CD4-positive, alpha-beta T cell (primary cell): ENCODE measurements at regions not wholly inside any gene's neighbourhood (a gene's known extent, or its start where the extent isn't known, plus 50 kb on each side); places are given as distances from the start of the nearest gene placed in this dataset.

ENCODE experiments used
- ATAC-seq: fragments of 200-7000 bp; cut with Tn5 transposase; one replicate; pipeline ENCODE4 v1.10.0; 2022; ENCODE audit warnings: mild to moderate bottlenecking; ENCODE audit not compliant: poor library complexity
- CTCF ChIA-PET: fragments of 350-600 bp; sonication (Branson Sonifier 250); formaldehyde crosslinking; loops from one replicate; lab custom pipeline; 2021; ENCODE audit warnings: antibody characterized with exemption, inconsistent platforms; lab: Charles Lee
- POLR2A ChIA-PET: fragments of 350-600 bp; sonication (Branson Sonifier 250); formaldehyde crosslinking; loops from one replicate; lab custom pipeline; 2021; ENCODE audit warnings: antibody characterized with exemption, inconsistent platforms; lab: Charles Lee
- DNase-seq, 14 experiments: peaks; one replicate each; pipeline ENCODE4 v3.0.0-alpha.2; 2013 to 2020; ENCODE audit warnings: mixed read lengths in 2 of 14
- H3K27ac ChIP-seq, 2 donors: one replicate each; pipeline versions ENCODE4 v1.5.1 to v1.7.0; 2013; ENCODE audit warnings: low read length in 2 of 2, low read depth in 1 of 2, mild to moderate bottlenecking in 1 of 2
- H3K27me3 ChIP-seq, 2 experiments: 1 replicate in 1 of 2; 2 replicates in 1 of 2; pipeline versions ENCODE4 v1.6.1 to v1.7.0; 2013; ENCODE audit warnings: low read length in 2 of 2, control low read depth in 1 of 2, mild to moderate bottlenecking in 1 of 2, moderate library complexity in 1 of 2; ENCODE audit not compliant: insufficient read depth in 2 of 2, control insufficient read depth in 1 of 2
- H3K36me3 ChIP-seq: one replicate; pipeline ENCODE4 v1.6.1; 2013; ENCODE audit warnings: low read length, control low read depth; ENCODE audit not compliant: insufficient read depth
- H3K4me1 ChIP-seq: one replicate; pipeline ENCODE4 v1.6.1; 2013; ENCODE audit warnings: low read length, control low read depth; ENCODE audit not compliant: insufficient read depth
- H3K4me3 ChIP-seq: one replicate; pipeline ENCODE4 v1.5.1; 2013; ENCODE audit warnings: mild to moderate bottlenecking, low read length, moderate library complexity
- H3K9me3 ChIP-seq, 2 experiments: 1 replicate in 1 of 2; 2 replicates in 1 of 2; pipeline versions ENCODE4 v1.6.1 to v1.7.0; 2013; ENCODE audit warnings: low read length in 2 of 2, mild to moderate bottlenecking in 2 of 2, control low read depth in 1 of 2, moderate library complexity in 1 of 2; ENCODE audit not compliant: control insufficient read depth in 1 of 2, insufficient read depth in 1 of 2
- H3K27ac Mint-ChIP-seq: one replicate; pipeline ENCODE4 v1.8.0; 2020; ENCODE audit warnings: mixed read lengths
- H3K27me3 Mint-ChIP-seq: one replicate; pipeline ENCODE4 v1.8.0; 2021; ENCODE audit warnings: mixed read lengths
- H3K36me3 Mint-ChIP-seq: one replicate; pipeline ENCODE4 v1.8.0; 2021; ENCODE audit warnings: low read depth, mixed read lengths
- H3K4me1 Mint-ChIP-seq: one replicate; pipeline ENCODE4 v1.8.0; 2021; ENCODE audit warnings: low read depth, mixed read lengths
- H3K4me3 Mint-ChIP-seq: one replicate; pipeline ENCODE4 v1.8.0; 2020; ENCODE audit warnings: mild to moderate bottlenecking, mixed read lengths
- H3K9me3 Mint-ChIP-seq: one replicate; pipeline ENCODE4 v1.8.0; 2020; ENCODE audit warnings: mixed read lengths
- CTCF ChIP-seq: fragments of 200-600 bp; IDR thresholded peaks from one replicate; pipeline ENCODE4 v1.8.0; 2022; ENCODE audit warnings: antibody characterized with exemption, mild to moderate bottlenecking
- intact Hi-C, 2 experiments: fragments of 100-400 bp; cut with DNase I in 1 of 2; cut with micrococcal nuclease in 1 of 2; formaldehyde crosslinking; loops; one replicate each; pipeline versions ENCODE4 v1.15.1 to v1.9.0; 2023 to 2025; cut with DNase I, micrococcal nuclease

- Histone ChIP-seq H3K4me1 (no peaks in the 10 kb centered on the region), H3K4me3 (no peak overlapping the region), H3K36me3 (no peaks in the 10 kb centered on the region), H3K27ac (no peak overlapping the region), H3K27me3 (no peaks in the 10 kb centered on the region), H3K9me3 (peaks cover 0 to 4% of the 10 kb centered on the region in 2 experiments)
- no peak overlapping the region for H3K27ac Mint-ChIP-seq
- intact Hi-C loops, result no loop called here
- POLR2A ChIA-PET, result no interaction called here
- CTCF ChIA-PET, result no interaction called here
- DNase-seq (no peak), ATAC-seq (no peak)
- no peak for TF ChIP-seq CTCF
- no peaks in the 10 kb centered on the region for H3K36me3 Mint-ChIP-seq
- no peak overlapping the region for H3K4me3 Mint-ChIP-seq
- peaks cover 2% of the 10 kb centered on the region for H3K9me3 Mint-ChIP-seq
- H3K27me3 Mint-ChIP-seq, result peaks cover 31% of the 10 kb centered on the region
- H3K4me1 Mint-ChIP-seq, result no peaks in the 10 kb centered on the region
Observed at GRCh38 chr5:124604419-124604818, 142.0 kb downstream of the ZNF608 start.

- POLR2A ChIA-PET, result no interaction called here
- Mint-ChIP-seq H3K4me1 (no peaks in the 10 kb centered on the region), H3K27me3 (peaks cover 25% of the 10 kb centered on the region), H3K36me3 (no peaks in the 10 kb centered on the region), H3K27ac (no peak overlapping the region), H3K9me3 (no peaks in the 10 kb centered on the region), H3K4me3 (no peak overlapping the region)
- DNase-seq (no peak), ATAC-seq (no peak)
- intact Hi-C loops, result no loop called here
- no peaks in the 10 kb centered on the region for H3K36me3 ChIP-seq
- CTCF ChIA-PET, result no interaction called here
- TF ChIP-seq CTCF, result no peak
- no peaks in the 10 kb centered on the region for H3K4me1 ChIP-seq
- no peaks in the 10 kb centered on the region for H3K27me3 ChIP-seq
- no peak overlapping the region for H3K27ac ChIP-seq
- H3K9me3 ChIP-seq, result peaks cover 0 to 4% of the 10 kb centered on the region in 2 experiments
- no peak overlapping the region for H3K4me3 ChIP-seq
Observed at GRCh38 chr5:124602925-124603650, 143.4 kb downstream of the ZNF608 start.

GRCh38 chr5:124599028-124599973 is 147.1 kb downstream of the ZNF608 start:
- Mint-ChIP-seq H3K36me3 (no peaks in the 10 kb centered on the region), H3K27me3 (peaks cover 21% of the 10 kb centered on the region), H3K4me3 (no peak overlapping the region), H3K27ac (no peak overlapping the region), H3K4me1 (no peaks in the 10 kb centered on the region), H3K9me3 (no peaks in the 10 kb centered on the region)
- Histone ChIP-seq H3K27me3 (no peaks in the 10 kb centered on the region), H3K4me1 (no peaks in the 10 kb centered on the region), H3K36me3 (no peaks in the 10 kb centered on the region), H3K27ac (no peak overlapping the region), H3K9me3 (peaks cover 0 to 4% of the 10 kb centered on the region in 2 experiments), H3K4me3 (no peak overlapping the region)
- ATAC-seq, result no peak
- CTCF ChIA-PET, result no interaction called here
- no peak for DNase-seq
- intact Hi-C loops, result no loop called here
- no peak for TF ChIP-seq CTCF
- POLR2A ChIA-PET, result no interaction called here
